Mesothelial cell of epicardium (in vitro differentiated cells): ENCODE measurements at regions not wholly inside any gene's neighbourhood (a gene's known extent, or its start where the extent isn't known, plus 50 kb on each side); places are given as distances from the start of the nearest gene placed in this dataset.

ENCODE experiments used
- DNase-seq, 2 experiments: peaks; one replicate each; pipeline ENCODE4 v3.0.0; 2021; ENCODE audit warnings: low spot score in 2 of 2; ENCODE audit not compliant: unreplicated experiment in 2 of 2
- H3K27ac Mint-ChIP-seq: 2 replicates; pipeline ENCODE4 v1.8.0; 2021; ENCODE audit warnings: mixed read lengths
- H3K27me3 Mint-ChIP-seq: 2 replicates; pipeline ENCODE4 v1.8.0; 2021; ENCODE audit warnings: low read depth, mixed read lengths
- H3K36me3 Mint-ChIP-seq: 2 replicates; pipeline ENCODE4 v1.8.0; 2021; ENCODE audit warnings: mixed read lengths
- H3K4me1 Mint-ChIP-seq: 2 replicates; pipeline ENCODE4 v1.8.0; 2021; ENCODE audit warnings: mixed read lengths
- H3K4me3 Mint-ChIP-seq: 2 replicates; pipeline ENCODE4 v1.8.0; 2021; ENCODE audit warnings: mild to moderate bottlenecking, moderate library complexity, mixed read lengths
- H3K9me3 Mint-ChIP-seq: 2 replicates; pipeline ENCODE4 v1.8.0; 2021; ENCODE audit warnings: mixed read lengths
- TF ChIP-seq, protein P1 (sequence below): fragments of 200-600 bp; sonication (generic); IDR thresholded peaks from one replicate; pipeline ENCODE4 v1.5.0; 2021; ENCODE audit warnings: antibody characterized with exemption; ENCODE audit not compliant: unreplicated experiment

- no peak overlapping the region for H3K27ac Mint-ChIP-seq
- no peaks in the 10 kb centered on the region for H3K9me3 Mint-ChIP-seq
Measured at GRCh38 chr16:26344976-26345375, 653.2 kb downstream of the HS3ST4 start.

GRCh38 chr16:26345966-26346365 lies 654.2 kb downstream of the HS3ST4 start:
- Mint-ChIP-seq H3K4me1 (peaks cover 4% of the 10 kb centered on the region), H3K9me3 (peaks cover 2% of the 10 kb centered on the region), H3K27ac (no peak overlapping the region), H3K36me3 (no peaks in the 10 kb centered on the region), H3K4me3 (no peak overlapping the region), H3K27me3 (peaks cover 15% of the 10 kb centered on the region)
- TF ChIP-seq, protein P1, sequence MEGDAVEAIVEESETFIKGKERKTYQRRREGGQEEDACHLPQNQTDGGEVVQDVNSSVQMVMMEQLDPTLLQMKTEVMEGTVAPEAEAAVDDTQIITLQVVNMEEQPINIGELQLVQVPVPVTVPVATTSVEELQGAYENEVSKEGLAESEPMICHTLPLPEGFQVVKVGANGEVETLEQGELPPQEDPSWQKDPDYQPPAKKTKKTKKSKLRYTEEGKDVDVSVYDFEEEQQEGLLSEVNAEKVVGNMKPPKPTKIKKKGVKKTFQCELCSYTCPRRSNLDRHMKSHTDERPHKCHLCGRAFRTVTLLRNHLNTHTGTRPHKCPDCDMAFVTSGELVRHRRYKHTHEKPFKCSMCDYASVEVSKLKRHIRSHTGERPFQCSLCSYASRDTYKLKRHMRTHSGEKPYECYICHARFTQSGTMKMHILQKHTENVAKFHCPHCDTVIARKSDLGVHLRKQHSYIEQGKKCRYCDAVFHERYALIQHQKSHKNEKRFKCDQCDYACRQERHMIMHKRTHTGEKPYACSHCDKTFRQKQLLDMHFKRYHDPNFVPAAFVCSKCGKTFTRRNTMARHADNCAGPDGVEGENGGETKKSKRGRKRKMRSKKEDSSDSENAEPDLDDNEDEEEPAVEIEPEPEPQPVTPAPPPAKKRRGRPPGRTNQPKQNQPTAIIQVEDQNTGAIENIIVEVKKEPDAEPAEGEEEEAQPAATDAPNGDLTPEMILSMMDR: no peak
- DNase-seq: no peak

More at GRCh38 chr16:26344976-26345375, 653.2 kb downstream of the HS3ST4 start:
- no peaks in the 10 kb centered on the region for H3K36me3 Mint-ChIP-seq
- H3K4me1 Mint-ChIP-seq: peaks cover 4% of the 10 kb centered on the region
- peaks cover 15% of the 10 kb centered on the region for H3K27me3 Mint-ChIP-seq
- no peak for DNase-seq
- TF ChIP-seq, protein P1: no peak
- H3K4me3 Mint-ChIP-seq: no peak overlapping the region

DNA sequence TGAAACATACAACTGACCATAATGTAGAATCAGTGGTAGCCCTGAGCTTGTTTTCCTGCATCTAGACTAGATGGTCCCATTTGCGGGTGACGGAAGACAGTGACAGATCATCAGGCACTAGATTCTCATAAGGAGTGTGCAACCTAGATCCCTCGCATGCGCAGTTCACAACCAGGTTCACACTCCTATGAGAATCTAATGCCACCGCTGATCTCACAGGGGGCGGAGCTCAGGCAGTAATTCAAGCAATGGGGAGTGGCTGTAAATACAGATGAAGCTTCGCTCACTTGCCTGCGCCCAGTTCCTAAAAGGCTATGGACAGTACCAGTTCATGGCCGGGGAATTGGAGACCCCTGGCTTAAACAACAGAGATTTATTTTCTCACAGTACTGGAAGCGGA lies 656.3 kb downstream of the HS3ST4 start:
- H3K9me3 Mint-ChIP-seq: peaks cover 7% of the 10 kb centered on the region
- H3K36me3 Mint-ChIP-seq: no peaks in the 10 kb centered on the region
- peaks cover 6% of the 10 kb centered on the region for H3K27me3 Mint-ChIP-seq
- no peak overlapping the region for H3K27ac Mint-ChIP-seq
- H3K4me1 Mint-ChIP-seq: peaks cover 9% of the 10 kb centered on the region
- H3K4me3 Mint-ChIP-seq: no peak overlapping the region
- TF ChIP-seq, protein P1: no peak
- no peak for DNase-seq

- Mint-ChIP-seq H3K4me3 (no peak overlapping the region), H3K27ac (no peak overlapping the region), H3K27me3 (peaks cover 5% of the 10 kb centered on the region), H3K36me3 (no peaks in the 10 kb centered on the region), H3K9me3 (peaks cover 8% of the 10 kb centered on the region), H3K4me1 (peaks cover 9% of the 10 kb centered on the region)
- TF ChIP-seq, protein P1: no peak
- DNase-seq: no peak
Measured at GRCh38 chr16:26360867-26361266, 669.1 kb downstream of the HS3ST4 start.

DNA sequence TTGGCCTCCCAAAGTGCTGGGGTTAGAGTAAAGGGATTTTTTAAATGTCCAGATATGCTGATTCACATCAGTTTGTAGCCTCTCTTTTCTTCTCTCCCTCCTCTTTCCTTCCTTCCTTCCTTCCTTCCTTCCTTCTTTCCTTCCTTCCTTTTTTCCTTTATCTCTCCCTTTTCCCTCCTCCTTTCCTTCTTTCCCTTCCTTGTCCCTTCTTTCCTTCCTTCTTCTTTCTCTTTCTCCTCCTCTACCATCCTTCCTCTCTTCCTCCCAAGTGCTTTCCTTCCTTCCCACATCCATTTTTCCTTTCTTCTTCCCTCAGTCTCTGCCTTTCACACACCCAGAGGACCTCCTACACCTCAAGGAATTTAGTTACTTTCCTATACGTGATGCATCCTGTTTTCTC lies 671.8 kb downstream of the HS3ST4 start:
- H3K36me3 Mint-ChIP-seq: no peaks in the 10 kb centered on the region
- TF ChIP-seq, protein P1: no peak
- no peak overlapping the region for H3K27ac Mint-ChIP-seq
- peaks cover 10% of the 10 kb centered on the region for H3K27me3 Mint-ChIP-seq
- no peak overlapping the region for H3K4me3 Mint-ChIP-seq
- peaks cover 16% of the 10 kb centered on the region for H3K4me1 Mint-ChIP-seq
- H3K9me3 Mint-ChIP-seq: no peaks in the 10 kb centered on the region
- no peak for DNase-seq
